ENCODE measurements at regions not wholly inside any gene's neighbourhood (a gene's known extent, or its start where the extent isn't known, plus 50 kb on each side); places are given as distances from the start of the nearest gene placed in this dataset.

- TF ChIP-seq YY1 (IDR thresholded peaks at IDR 0.05; ENCODE audit: low read depth) = no peak
- no peak for TF ChIP-seq CREB1 (IDR thresholded peaks at IDR 0.05; ENCODE audit: low read depth)
- TF ChIP-seq EGR1 (IDR thresholded peaks at IDR 0.05) = no peak
- no peak for TF ChIP-seq TAF1 (IDR thresholded peaks at IDR 0.05; ENCODE audit: low read depth)
- no peak for TF ChIP-seq MAX (IDR thresholded peaks at IDR 0.05)
- TF ChIP-seq RAD21 (IDR thresholded peaks at IDR 0.05; ENCODE audit: low read depth) = no peak
- no peak for TF ChIP-seq EP300 (IDR thresholded peaks at IDR 0.05; ENCODE audit: borderline replicate concordance)
- TF ChIP-seq TCF12 (IDR thresholded peaks at IDR 0.05; ENCODE audit: low read depth) = no peak
- TF ChIP-seq FOXM1 (IDR thresholded peaks at IDR 0.05; ENCODE audit: borderline replicate concordance, low read depth) = no peak
- TF ChIP-seq REST (IDR thresholded peaks at IDR 0.05; ENCODE audit: low read depth) = no peak
- TF ChIP-seq ZBTB7A (IDR thresholded peaks at IDR 0.05; ENCODE audit: low read depth) = no peak
These were observed 225.0 kb downstream of the SUCLG1 start for GRCh38 chr2:84234103-84234502.
